Cardiac muscle cell (in vitro differentiated cells and primary cell): ENCODE measurements at regions not wholly inside any gene's neighbourhood (a gene's known extent, or its start where the extent isn't known, plus 50 kb on each side); places are given as distances from the start of the nearest gene placed in this dataset.
"Not testable (repeated sequence)": the region's sequence is repeated elsewhere in the genome, so short reads cannot be mapped to it uniquely, and the experiment has no call there.

Source experiments
- DNase-seq, 2 donors: peaks; one replicate each; pipeline versions ENCODE4 v3.0.0 to v3.0.0-alpha.2; 2010 to 2017; ENCODE audit warnings: low read depth in 1 of 2, low spot score in 1 of 2
- H3K27ac ChIP-seq: fragments of 200-600 bp; sonication (generic); 2 replicates; pipeline ENCODE4 v1.5.1; 2016
- H3K27me3 ChIP-seq: fragments of 200-600 bp; sonication (generic); 2 replicates; pipeline ENCODE4 v1.6.0; 2016; ENCODE audit warnings: control low read depth
- H3K36me3 ChIP-seq: fragments of 200-600 bp; sonication (generic); 2 replicates; pipeline ENCODE4 v1.5.1; 2016; ENCODE audit warnings: control low read depth
- H3K4me1 ChIP-seq: fragments of 200-600 bp; sonication (generic); 2 replicates; pipeline ENCODE4 v1.8.1; 2017; ENCODE audit warnings: low read depth, mild to moderate bottlenecking, mixed run types
- H3K4me3 ChIP-seq: fragments of 200-600 bp; sonication (generic); 2 replicates; pipeline ENCODE4 v1.5.1; 2016; ENCODE audit warnings: mild to moderate bottlenecking
- H3K9me3 ChIP-seq: fragments of 200-600 bp; sonication (generic); 2 replicates; pipeline ENCODE4 v1.5.1; 2017; ENCODE audit warnings: low read depth, mild to moderate bottlenecking, control low read depth

- not testable (repeated sequence) for H3K9me3 ChIP-seq, H3K4me1 ChIP-seq, DNase-seq, H3K36me3 ChIP-seq, H3K27me3 ChIP-seq, H3K4me3 ChIP-seq, H3K27ac ChIP-seq
Observed at GRCh38 chr15:22519213-22519612, 60.5 kb downstream of the GOLGA6L22 start.

- H3K27ac ChIP-seq, H3K27me3 ChIP-seq, DNase-seq, H3K36me3 ChIP-seq, H3K4me3 ChIP-seq, H3K4me1 ChIP-seq, H3K9me3 ChIP-seq: not testable (repeated sequence)
Observed at GRCh38 chr15:22526537-22526936, 67.8 kb downstream of the GOLGA6L22 start.

DNA sequence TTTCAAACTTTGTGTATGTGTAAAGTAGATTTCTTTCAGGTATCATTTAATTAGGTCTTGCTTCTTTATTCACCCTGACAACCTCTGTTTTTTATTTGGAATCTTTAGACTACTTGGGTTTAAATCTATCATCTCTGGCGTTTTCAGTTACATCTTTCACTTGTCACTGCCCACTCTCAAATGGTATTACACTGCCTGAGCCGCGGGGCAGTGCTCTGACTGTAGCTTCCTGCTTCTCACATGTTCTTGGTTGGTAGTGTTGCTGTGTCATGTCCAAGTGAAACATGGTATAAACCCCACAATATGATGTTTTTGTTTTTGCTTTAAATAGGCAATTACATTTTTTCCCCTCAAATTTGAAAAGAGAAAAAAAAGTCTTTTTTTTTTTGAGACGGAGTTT is 68.3 kb downstream of the GOLGA6L22 start:
- H3K4me3 ChIP-seq, H3K27me3 ChIP-seq, H3K4me1 ChIP-seq, H3K9me3 ChIP-seq, H3K27ac ChIP-seq, H3K36me3 ChIP-seq, DNase-seq: not testable (repeated sequence)

GRCh38 chr15:22529200-22529599 is 70.5 kb downstream of the GOLGA6L22 start:
- not testable (repeated sequence) for H3K9me3 ChIP-seq, H3K4me1 ChIP-seq, H3K27ac ChIP-seq, H3K36me3 ChIP-seq, H3K27me3 ChIP-seq, DNase-seq, H3K4me3 ChIP-seq

- not testable (repeated sequence) for H3K9me3 ChIP-seq, H3K4me1 ChIP-seq, H3K27me3 ChIP-seq, DNase-seq, H3K27ac ChIP-seq, H3K36me3 ChIP-seq, H3K4me3 ChIP-seq
Observed at GRCh38 chr15:22559701-22560100, 101.0 kb downstream of the GOLGA6L22 start.

DNA sequence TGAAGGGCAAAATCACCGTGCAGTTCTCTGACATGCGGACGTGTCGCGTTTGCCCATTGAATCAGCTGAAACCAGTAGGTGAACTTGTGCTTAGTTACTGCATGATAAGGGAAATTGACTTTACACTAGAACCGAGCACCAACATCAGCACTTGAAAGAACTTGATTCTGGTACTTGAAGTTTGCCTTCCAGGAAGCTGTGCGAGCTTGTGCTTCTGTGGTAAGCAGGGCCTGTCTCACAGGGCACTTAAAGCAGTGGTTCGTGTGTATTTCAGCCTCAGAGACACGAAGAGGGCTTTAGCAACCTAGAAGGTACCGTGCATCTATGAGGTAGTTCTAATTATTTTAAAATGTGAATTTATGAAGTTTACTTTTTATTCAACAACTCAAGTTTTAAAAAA is 103.0 kb downstream of the GOLGA6L22 start:
- H3K36me3 ChIP-seq, H3K4me3 ChIP-seq, H3K27me3 ChIP-seq, H3K4me1 ChIP-seq, H3K27ac ChIP-seq, DNase-seq, H3K9me3 ChIP-seq: not testable (repeated sequence)

- H3K36me3 ChIP-seq, H3K27ac ChIP-seq, DNase-seq, H3K9me3 ChIP-seq, H3K4me3 ChIP-seq, H3K27me3 ChIP-seq, H3K4me1 ChIP-seq: not testable (repeated sequence)
Observed at GRCh38 chr15:22566510-22566909, 107.8 kb downstream of the GOLGA6L22 start.

GRCh38 chr15:22569486-22569885 is 110.8 kb downstream of the GOLGA6L22 start:
- H3K4me3 ChIP-seq, H3K27me3 ChIP-seq, H3K4me1 ChIP-seq: not testable (repeated sequence)

GRCh38 chr15:22572152-22572735 is 113.5 kb downstream of the GOLGA6L22 start:
- not testable (repeated sequence) for H3K36me3 ChIP-seq, H3K4me1 ChIP-seq, H3K9me3 ChIP-seq, H3K4me3 ChIP-seq, H3K27me3 ChIP-seq, DNase-seq, H3K27ac ChIP-seq

More at GRCh38 chr15:22569486-22569885, 110.8 kb downstream of the GOLGA6L22 start:
- H3K36me3 ChIP-seq, H3K27ac ChIP-seq, H3K9me3 ChIP-seq, DNase-seq: not testable (repeated sequence)

GRCh38 chr15:22572792-22573191 is 114.1 kb downstream of the GOLGA6L22 start:
- not testable (repeated sequence) for DNase-seq, H3K9me3 ChIP-seq, H3K36me3 ChIP-seq, H3K4me3 ChIP-seq, H3K4me1 ChIP-seq, H3K27me3 ChIP-seq, H3K27ac ChIP-seq

DNA sequence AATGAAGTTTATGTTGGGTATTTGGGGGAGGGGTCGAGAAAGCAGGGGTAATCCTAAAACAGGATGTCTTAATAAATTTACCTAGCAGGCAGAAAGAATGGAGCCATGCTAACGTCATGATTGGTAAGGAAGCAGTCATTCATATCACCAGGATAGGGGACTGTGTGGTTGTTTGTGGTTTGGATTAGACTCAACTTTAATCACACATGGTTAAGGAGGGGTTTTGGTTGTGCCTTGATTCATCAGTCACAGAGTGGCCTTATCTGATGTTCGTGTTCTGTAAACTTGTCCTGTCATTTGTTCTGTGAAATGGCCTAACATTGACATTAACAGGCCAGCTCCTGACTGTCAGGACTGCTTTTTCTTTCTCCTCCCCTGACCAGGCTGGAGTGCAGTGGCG is 119.1 kb downstream of the GOLGA6L22 start:
- not testable (repeated sequence) for H3K4me3 ChIP-seq, H3K9me3 ChIP-seq, H3K27me3 ChIP-seq, H3K4me1 ChIP-seq, DNase-seq, H3K36me3 ChIP-seq, H3K27ac ChIP-seq

- not testable (repeated sequence) for H3K27ac ChIP-seq, H3K36me3 ChIP-seq, H3K4me1 ChIP-seq, H3K4me3 ChIP-seq, H3K9me3 ChIP-seq, H3K27me3 ChIP-seq, DNase-seq
Observed at GRCh38 chr15:22579213-22579612, 120.5 kb downstream of the GOLGA6L22 start.

- not testable (repeated sequence) for DNase-seq, H3K27me3 ChIP-seq, H3K4me3 ChIP-seq, H3K36me3 ChIP-seq, H3K4me1 ChIP-seq, H3K27ac ChIP-seq, H3K9me3 ChIP-seq
Observed at GRCh38 chr15:22587391-22587790, 128.7 kb downstream of the GOLGA6L22 start.

- not testable (repeated sequence) for H3K9me3 ChIP-seq, H3K4me1 ChIP-seq, H3K4me3 ChIP-seq, DNase-seq, H3K27me3 ChIP-seq, H3K27ac ChIP-seq, H3K36me3 ChIP-seq
Observed at GRCh38 chr15:22598552-22598951, 139.8 kb downstream of the GOLGA6L22 start.
